NCI-H1694 (cell line): ENCODE measurements at regions not wholly inside any gene's neighbourhood (a gene's known extent, or its start where the extent isn't known, plus 50 kb on each side); places are given as distances from the start of the nearest gene placed in this dataset.
A peak's percentile ranks its signal among the peaks of the same experiment; 100 is the strongest.

Source experiments
- DNase-seq: peaks from one replicate; lab custom pipeline; 2025; lab: John Stamatoyannopoulos, UW

DNA sequence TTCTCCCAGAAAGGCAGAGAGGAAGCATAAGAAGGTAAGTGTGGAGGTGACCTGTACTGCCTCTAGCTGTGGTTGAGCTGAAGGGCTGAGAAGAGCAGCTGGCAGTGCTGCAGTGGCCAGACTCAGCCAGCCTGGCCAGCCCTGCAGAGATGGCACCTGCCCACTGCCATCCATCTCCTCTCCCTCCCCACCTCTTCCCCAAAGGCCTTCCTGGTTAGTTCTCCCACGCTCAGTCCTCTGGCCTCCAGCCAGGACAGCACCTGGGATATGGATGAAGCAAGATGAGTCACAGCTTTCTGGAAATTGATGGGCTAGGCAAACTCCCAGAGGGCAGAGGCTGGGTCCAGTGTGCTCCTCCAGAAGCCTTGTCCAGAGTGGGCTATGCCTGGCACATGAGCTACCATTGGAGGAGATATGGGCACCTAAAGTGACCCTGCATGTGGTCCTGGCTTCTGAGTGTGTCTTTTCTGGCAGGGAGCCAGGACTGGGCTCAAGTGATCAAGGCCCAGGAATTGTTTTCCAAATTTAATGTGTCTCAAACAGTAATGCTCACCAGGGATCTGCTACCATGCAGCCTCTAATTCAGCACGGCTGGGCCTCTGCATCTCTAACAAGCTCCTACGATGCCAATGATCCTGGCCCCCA is 81.0 kb upstream of the CACUL1 start:
- DNase-seq, result no peak

GRCh38 chr10:118838364-118838763 is 83.6 kb upstream of the CACUL1 start:
- DNase-seq, result no peak

DNA sequence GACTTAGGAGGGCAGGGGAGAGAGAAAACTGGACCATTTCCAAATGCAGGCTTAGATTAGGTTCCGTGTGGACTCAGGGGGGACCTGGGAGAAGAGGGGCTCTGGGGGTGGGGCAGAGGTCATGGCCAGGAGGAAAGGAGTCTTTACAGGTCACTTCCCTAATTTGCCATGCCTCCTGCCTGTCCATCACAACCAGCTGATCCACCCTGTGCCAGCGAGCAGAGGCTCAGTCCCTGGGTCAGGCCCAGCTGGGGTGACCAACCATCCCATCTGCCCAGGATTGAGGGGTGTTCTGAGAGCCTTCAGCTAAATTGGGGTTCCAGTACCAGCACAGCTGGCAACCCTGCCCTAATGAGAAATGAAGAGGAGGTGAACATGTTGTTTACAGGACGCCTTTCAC is 84.6 kb upstream of the CACUL1 start:
- no peak for DNase-seq

DNA sequence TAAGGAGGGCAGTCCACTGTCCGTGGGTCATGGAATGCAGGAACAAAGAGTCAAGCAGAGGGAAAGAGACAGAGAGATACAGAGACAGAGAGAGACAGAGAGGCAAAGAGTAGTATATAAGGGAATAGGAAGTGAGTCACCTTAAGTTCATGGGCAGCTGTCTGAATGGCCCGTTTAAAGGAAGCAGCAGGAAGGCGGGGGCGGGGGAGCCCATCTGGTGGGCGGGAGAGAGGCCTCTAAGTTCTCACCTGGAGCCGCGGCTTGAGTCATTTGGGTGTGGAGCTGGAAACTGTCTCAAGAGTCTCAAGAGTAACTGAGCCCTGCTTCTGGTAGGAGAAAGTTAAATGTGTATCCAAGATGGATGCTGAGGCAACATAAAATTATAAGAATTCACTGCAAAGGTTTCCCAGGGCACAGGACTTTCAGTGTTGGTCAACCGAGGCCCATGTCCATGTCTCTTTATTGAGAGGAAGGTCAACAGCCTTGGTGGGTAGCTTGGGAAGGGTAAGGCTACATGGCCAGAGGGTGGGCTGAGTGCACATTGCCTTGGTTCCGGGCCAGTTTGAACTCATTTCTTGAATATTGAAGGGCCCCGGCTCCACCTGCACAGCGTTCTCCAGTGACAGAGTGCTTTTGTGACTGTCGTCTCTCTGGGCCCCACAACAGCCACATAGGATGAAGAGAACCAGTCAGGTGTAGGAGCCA is 85.5 kb upstream of the CACUL1 start:
- DNase-seq, result no peak

- no peak for DNase-seq
Observed at GRCh38 chr10:118840776-118841468, 86.2 kb upstream of the CACUL1 start.

DNA sequence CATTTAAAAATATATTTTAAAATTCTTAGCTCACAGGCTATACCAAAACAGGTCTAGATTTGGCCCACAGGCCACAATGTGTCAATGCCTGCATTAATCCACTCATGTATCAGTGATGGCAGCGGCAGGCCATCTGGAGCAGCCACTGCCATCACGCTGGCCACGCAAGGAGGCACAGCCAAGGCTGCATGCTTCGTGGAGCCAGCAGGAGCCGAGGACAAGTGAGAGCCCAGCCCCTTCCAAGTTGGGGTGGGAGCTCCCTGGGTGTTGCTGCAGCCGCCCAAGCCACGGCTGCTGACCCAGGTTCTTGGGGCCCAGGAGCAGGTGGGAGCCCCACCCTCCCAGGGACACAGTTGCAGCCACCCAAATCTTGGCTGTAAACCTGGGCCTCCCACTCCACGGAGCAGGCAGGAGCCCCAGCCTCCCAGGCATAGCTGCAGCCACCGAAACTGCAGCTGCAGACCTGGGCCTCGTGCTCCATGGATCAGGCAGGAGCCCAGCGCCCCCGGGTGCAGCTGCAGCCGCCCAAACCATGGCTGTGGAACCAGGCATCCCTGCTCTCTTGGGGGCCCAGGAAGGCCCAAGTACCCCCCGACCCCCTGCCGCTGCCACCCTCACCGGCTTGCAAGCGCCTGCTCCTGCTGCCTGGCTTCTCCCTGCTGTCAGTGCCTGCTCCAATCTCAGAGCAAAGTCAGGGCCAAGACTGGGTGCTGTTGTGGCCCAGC is 87.3 kb upstream of the CACUL1 start:
- no peak for DNase-seq

DNA sequence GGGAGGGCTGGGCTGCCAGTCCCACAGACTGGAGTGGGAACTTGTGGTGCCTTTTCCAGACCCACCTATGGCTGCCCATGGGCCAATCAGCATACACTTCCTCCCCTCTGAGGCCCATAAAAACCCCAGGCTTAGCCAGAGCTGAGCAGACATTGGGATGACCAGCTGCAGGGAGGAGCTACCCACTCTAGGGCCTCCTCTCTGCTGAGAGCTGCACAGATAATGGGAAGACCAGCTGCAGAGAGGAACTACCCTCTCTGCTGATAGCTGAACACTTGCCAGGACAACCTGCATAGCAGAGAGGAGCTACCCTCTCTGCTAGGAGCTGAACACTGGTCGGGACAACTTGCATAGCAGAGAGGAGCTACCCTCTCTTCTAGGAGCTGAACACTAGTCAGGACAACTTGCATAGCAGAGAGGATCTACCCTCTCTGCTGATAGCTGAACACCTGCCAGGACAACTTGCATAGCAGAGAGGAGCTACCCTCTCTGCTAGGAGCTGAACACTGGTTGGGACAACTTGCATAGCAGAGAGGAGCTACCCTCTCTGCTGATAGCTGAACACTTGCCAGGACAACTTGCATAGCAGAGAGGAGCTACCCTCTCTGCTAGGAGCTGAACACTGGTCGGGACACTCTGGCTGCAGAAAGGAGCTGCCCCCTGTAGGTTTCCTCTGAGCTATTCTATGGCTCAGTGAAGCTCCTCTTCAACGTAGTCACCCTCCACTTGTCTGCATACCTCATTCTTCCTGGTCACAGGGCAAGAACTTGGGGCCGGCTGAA is 88.3 kb upstream of the CACUL1 start:
- DNase-seq, result no peak

DNA sequence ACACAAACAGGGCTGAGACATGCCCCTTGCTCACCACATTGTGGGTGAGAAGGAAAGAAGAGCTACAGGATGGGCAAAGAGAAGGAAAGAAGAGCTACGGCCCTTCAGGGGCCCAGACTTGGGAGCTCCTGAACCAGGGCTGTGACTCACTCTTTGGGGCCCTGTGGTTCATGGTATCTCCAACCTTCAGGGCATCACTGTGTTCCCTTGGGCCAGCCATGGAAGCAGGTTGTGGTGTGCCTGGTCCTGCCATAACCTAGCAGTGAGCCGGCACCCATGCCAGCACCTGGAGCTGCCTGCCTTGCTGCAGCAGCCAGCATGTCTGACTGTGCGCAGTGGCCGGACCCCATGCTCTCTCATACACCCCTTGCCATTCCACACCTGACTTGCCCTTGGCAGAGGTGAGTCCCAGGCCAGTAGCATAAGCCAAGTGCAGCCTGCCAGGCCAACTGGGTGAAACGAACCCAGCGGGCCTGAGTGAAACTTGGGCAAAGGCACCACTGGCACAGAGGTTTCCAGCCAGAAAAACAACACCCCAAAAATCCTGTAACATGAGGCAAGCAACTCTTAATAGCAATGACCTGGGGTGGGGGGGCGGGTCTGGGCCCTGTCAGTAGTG is 89.0 kb upstream of the CACUL1 start:
- DNase-seq, result no peak

GRCh38 chr10:118844731-118845521 is 90.2 kb upstream of the CACUL1 start:
- no peak for DNase-seq

DNA sequence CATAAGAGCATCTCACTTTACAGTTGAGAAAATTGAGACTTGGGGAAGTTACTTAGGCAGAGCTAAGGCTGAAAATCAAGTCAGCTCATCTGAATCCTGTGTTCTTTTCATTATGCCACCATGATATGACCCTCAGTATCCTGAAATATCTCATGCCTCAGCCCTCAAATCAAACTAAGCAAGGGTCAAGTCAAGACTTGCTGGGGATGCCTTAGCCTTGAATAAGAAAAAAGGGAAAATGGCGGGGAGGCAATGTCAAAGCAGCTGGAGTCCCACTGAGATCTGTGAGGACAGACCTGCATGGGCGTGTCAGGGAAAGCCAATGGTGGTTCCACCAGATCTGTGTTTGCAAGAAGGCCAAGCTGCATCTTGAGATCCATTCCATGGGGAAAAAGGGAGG is 91.0 kb upstream of the CACUL1 start:
- no peak for DNase-seq

DNA sequence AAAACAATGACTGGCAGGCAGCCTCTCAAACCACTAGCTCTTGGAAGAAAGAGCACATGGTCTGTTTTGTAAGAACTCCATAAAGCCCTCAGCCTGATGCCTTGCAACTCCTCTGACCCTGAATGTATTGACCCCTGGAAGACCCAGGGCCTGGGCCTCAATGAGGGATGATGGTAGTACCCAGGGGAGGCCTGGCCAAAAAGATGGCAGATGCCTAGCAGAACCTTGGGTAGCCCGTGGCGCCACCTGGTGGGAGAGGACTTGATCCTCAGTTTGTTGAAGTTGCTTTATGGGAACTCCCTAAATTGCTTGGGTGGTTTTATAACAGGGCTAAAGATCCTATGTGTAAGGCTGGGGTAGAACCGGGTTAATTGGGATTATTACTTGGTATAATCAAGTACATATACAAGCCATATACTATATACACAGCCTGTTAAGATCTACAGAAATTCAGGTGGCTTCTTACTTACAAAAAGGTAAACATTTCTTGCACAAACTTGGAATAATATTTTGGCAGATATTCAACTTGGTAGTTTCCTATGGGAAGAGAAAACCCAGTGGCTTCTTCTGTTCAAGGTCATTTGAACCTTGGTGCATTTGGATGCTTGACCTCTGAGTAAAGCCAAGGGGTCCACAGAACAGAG is 95.8 kb upstream of the CACUL1 start:
- peak; percentile 46 for DNase-seq

DNA sequence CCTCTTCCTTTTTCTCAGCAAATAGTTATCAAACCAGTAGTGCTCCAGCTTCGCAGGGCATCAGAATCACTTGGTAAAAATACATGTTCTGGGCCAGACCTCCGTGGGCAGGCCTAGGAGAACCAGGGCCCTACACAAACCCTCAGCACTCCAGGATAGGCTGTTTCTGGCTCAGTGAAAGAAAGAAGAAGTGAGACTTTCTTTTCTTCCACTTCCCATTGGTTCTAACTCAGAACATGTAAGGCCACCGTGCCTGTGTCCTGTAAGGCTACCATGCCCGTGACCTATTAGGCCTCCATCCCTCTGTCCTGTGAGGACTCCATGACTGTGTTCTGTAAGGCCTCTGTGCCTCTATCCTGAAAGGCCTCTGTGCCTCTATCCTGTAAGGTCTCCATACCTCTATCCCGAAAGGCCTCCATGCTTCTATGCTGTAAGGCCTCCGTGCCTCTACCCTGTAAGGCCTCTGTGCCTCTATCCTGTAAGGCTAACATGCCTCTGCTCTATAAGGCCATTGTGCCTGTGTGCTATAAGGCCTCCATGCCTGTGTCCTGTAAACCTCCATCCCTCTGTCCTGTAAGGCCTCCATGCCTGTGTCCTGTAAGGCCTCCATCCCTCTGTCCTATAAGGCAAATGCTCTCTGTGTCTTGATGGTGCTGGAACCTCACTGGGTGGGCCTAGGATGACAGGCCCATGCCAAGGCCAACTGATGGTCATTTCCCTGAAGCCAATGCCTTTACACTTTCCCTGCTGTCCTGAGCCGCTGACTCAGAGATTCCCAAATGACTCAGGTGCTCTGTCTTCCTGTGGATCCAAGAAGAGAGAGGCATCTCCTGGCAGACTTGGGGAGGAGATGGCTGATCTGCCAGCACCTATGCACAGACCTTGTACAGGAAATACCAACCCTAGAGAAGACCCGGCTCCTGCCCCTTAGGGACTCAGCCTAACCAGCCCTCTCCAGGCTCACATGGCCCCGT is 96.6 kb upstream of the CACUL1 start:
- DNase-seq, result no peak

DNA sequence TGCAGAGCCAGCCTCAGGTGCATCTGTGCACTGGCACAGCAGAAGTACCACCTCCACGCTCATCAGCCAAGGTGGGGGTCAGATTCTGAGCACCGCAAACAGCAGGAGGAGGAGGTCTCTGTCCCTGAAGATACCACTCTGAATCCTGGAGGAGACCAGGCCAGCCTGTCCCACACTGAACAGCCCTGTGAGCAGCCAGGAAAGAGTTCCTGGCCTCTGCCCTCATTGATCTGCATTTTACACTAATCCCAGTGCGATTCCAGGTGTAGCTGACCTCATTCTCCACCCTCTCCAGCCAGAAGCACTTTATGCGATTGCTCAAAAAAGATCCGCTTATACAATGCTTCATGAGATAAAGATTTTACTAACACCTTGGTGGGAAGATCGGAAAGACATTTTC is 99.1 kb upstream of the CACUL1 start:
- DNase-seq, result no peak

DNA sequence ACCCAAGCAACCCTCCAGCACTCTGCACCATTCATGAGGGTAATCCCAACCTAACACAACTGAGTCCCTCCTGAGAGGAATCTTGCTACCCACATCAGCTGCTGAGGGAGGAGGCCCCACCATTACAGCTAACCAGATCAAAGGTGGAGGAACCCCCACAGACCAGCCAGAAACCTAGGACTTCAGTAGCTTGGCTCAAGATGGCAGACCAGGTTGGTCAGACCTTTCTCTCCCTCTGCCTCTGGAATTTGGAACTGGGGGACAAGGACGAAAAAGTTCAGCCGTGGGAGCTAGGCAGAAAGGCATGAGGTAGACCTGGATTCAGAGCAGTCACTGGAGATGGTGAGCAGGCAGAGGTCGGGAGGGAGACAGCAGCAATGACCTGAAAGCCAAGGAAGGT is 101.3 kb upstream of the CACUL1 start:
- no peak for DNase-seq

DNA sequence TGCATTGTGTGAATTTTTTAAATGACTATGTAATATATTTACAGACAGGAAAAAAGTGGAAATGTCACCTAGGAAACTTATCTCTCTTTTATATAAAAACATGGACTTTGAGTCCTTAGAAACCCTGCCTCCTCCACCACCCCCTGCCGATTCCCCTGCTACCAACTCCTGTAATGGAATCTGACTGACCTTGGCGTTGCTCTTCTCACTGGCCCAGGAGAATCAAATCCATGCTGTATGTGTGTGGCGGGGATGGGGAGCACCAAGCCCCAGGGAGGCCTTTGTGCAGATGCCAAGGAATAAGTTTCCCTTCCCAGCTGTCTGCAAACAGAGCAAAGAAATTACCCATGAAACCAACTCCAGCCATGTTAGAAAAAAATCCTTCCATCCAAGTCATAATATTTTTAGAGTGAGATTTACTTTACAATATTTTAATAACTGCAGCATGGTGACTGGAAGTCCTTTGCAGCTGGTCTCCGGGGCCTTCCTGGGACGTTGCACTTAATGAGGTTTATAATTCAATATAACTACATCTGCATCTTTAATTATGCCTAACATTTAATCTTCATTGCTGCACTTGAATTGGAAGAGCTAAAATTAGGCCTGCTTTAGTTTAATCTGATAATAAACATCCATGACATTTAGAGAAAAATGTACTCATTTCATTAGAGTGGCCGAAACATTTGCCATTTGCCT is 111.4 kb upstream of the CACUL1 start:
- no peak for DNase-seq

- no peak for DNase-seq
Observed at GRCh38 chr10:118867768-118868167, 113.0 kb upstream of the CACUL1 start.

DNA sequence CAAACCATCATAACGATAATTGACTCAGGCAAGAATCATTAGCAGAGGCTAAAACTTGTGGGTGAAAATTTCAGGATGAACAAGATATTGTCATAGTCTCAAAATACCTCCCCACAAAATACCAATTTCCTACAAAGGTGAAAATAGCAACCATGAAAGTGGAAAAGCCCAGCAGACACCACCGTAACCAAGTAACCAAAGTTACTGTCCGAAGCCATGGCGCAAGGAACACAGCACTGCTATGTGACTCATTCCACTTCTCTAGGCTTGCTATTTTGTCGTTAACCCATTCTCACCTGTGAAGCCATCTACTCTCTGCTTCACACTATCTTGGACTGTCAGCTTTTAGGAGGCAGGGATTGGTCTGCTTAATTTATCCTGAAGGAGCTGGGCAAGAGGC is 113.8 kb upstream of the CACUL1 start:
- no peak for DNase-seq
